HCT116 (cell line): ENCODE measurements at regions not wholly inside any gene's neighbourhood (a gene's known extent, or its start where the extent isn't known, plus 50 kb on each side); places are given as distances from the start of the nearest gene placed in this dataset.

Experiments
- ATAC-seq: fragments of 200-7000 bp; cut with Tn5 transposase; 2 replicates; pipeline ENCODE4 v1.9.1; 2020; ENCODE audit warnings: mild to moderate bottlenecking, moderate library complexity
- BruUV-seq: library from RNA; stranded (reverse); fragments of 400-500 nt; replicated peaks from 2 replicates; lab custom pipeline; 2021; lab: Mats Ljungman, UMichigan
- CTCF ChIA-PET: fragments of 300-600 bp; sonication (Branson Sonifier 250); formaldehyde crosslinking; loops from one replicate; lab custom pipeline; 2021; ENCODE audit warnings: antibody characterized with exemption; lab: Charles Lee
- POLR2A ChIA-PET: fragments of 300-600, 350-600 bp; sonication (Branson Sonifier 250); formaldehyde crosslinking; loops from one replicate; lab custom pipeline; 2021; ENCODE audit warnings: antibody characterized with exemption; lab: Charles Lee
- RAD21 ChIA-PET, 2 experiments: fragments of 300-600 bp; sonication (Branson Sonifier 250); formaldehyde crosslinking; loops; one replicate each; lab custom pipeline; 2023; ENCODE audit warnings: low total read pairs in 2 of 2; ENCODE audit not compliant: uncharacterized antibody in 2 of 2, unreplicated experiment in 2 of 2, low non-redundant PET in 1 of 2; lab: Charles Lee
- DNase-seq: peaks from one replicate; pipeline ENCODE4 v3.0.0-alpha.2; 2010; ENCODE audit warnings: low read depth, low spot score
- H2AFZ ChIP-seq: fragments of 200-600 bp; shearing (Covaris generic), sonication (generic); 2 replicates; pipeline ENCODE4 v1.6.1; 2017; ENCODE audit warnings: low read depth, mixed run types, mixed read lengths, antibody characterized with exemption, low read length; ENCODE audit not compliant: poor library complexity, severe bottlenecking
- H3K27ac ChIP-seq: 2 replicates; pipeline ENCODE4 v1.5.1; 2012; ENCODE audit warnings: low read depth, low read length
- H3K27me3 ChIP-seq: fragments of 200-600 bp; sonication (generic); 2 replicates; pipeline ENCODE4 v1.6.1; 2016; ENCODE audit warnings: mixed run types, low read length, mixed read lengths; ENCODE audit not compliant: insufficient read depth
- H3K36me3 ChIP-seq, 2 experiments: fragments of 200-500 bp in 1 of 2; fragments of 200-600 bp in 1 of 2; sonication (Bioruptor generic) in 1 of 2; sonication (generic) in 1 of 2; 2 replicates each; pipeline versions ENCODE4 v1.5.1 to v1.6.1; 2014 to 2016; ENCODE audit warnings: low read length in 2 of 2, inconsistent platforms in 1 of 2, mixed read lengths in 1 of 2, mixed run types in 1 of 2; ENCODE audit not compliant: insufficient read depth in 2 of 2, control insufficient read depth in 1 of 2
- H3K4me1 ChIP-seq, 2 experiments: fragments of 200-600 bp in 1 of 2; sonication (generic) in 1 of 2; 2 replicates each; pipeline versions ENCODE4 v1.5.1 to v1.6.1; 2012 to 2017; ENCODE audit warnings: low read length in 2 of 2, inconsistent platforms in 1 of 2, mild to moderate bottlenecking in 1 of 2, mixed read lengths in 1 of 2, mixed run types in 1 of 2, moderate library complexity in 1 of 2; ENCODE audit not compliant: insufficient read depth in 2 of 2, control insufficient read depth in 1 of 2
- H3K4me2 ChIP-seq: fragments of 200-600 bp; sonication (generic); 2 replicates; pipeline ENCODE4 v1.6.1; 2017; ENCODE audit warnings: mixed run types, low read length, mixed read lengths
- H3K4me3 ChIP-seq, 2 experiments: fragments of 200-600 bp in 1 of 2; sonication (generic) in 1 of 2; replicated peaks in 1 of 2; 2 replicates each; pipeline ENCODE4 v1.5.1; 2011 to 2016; ENCODE audit warnings: low read length in 2 of 2, control low read depth in 1 of 2, low read depth in 1 of 2, mild to moderate bottlenecking in 1 of 2, mixed read lengths in 1 of 2, mixed run types in 1 of 2
- H3K79me2 ChIP-seq: fragments of 200-600 bp; sonication (generic); 2 replicates; pipeline ENCODE4 v1.6.1; 2017; ENCODE audit warnings: mild to moderate bottlenecking, mixed run types, low read length, moderate library complexity, mixed read lengths; ENCODE audit not compliant: insufficient read depth
- H3K9ac ChIP-seq: fragments of 200-600 bp; sonication (generic); 2 replicates; pipeline ENCODE4 v1.6.1; 2016; ENCODE audit warnings: low read length, mixed read lengths
- H3K9me2 ChIP-seq: fragments of 200-600 bp; sonication (generic), shearing (Covaris generic); 2 replicates; pipeline ENCODE4 v1.6.1; 2017; ENCODE audit warnings: mixed run types, mild to moderate bottlenecking, moderate library complexity; ENCODE audit not compliant: insufficient read depth
- H3K9me3 ChIP-seq, 2 experiments: fragments of 200-500 bp in 1 of 2; fragments of 200-600 bp in 1 of 2; sonication (Bioruptor generic) in 1 of 2; sonication (generic) in 1 of 2; 2 replicates each; pipeline ENCODE4 v1.6.1; 2014 to 2017; ENCODE audit warnings: low read length in 2 of 2, mixed read lengths in 2 of 2, inconsistent platforms in 1 of 2, low read depth in 1 of 2, mild to moderate bottlenecking in 1 of 2, mixed run types in 1 of 2, moderate library complexity in 1 of 2; ENCODE audit not compliant: control insufficient read depth in 1 of 2, insufficient read depth in 1 of 2
- H4K20me1 ChIP-seq: fragments of 200-600 bp; sonication (generic), shearing (Covaris generic); 2 replicates; pipeline ENCODE4 v1.6.1; 2017; ENCODE audit warnings: mixed run types, mild to moderate bottlenecking, moderate library complexity; ENCODE audit not compliant: insufficient read depth
- CBX3 ChIP-seq: IDR thresholded peaks from 2 replicates; pipeline ENCODE4 v1.6.1; 2012; ENCODE audit warnings: low read depth
- CTCF ChIP-seq, 3 experiments: fragments of 200-600 bp in 1 of 3; sonication (generic) in 1 of 3; IDR thresholded peaks in 2 of 3; conservative IDR thresholded peaks in 1 of 3; 2 replicates each; pipeline ENCODE4 v1.5.1; 2012 to 2017; ENCODE audit warnings: low read depth in 2 of 3, low read length in 2 of 3, antibody characterized with exemption in 1 of 3, borderline replicate concordance in 1 of 3, control low read depth in 1 of 3, mild to moderate bottlenecking in 1 of 3, mixed read lengths in 1 of 3, mixed run types in 1 of 3, moderate library complexity in 1 of 3; ENCODE audit not compliant: insufficient read depth in 1 of 3
- EZH2phosphoT487 ChIP-seq: fragments of 200-600 bp; IDR thresholded peaks from 2 replicates; pipeline ENCODE4 v1.6.1; 2018; ENCODE audit warnings: antibody characterized with exemption, borderline replicate concordance
- JUND ChIP-seq: IDR thresholded peaks from 2 replicates; pipeline ENCODE4 v1.6.1; 2012
- POLR2A ChIP-seq: IDR thresholded peaks from 2 replicates; pipeline ENCODE4 v1.7.0; 2011; ENCODE audit warnings: borderline replicate concordance; ENCODE audit not compliant: insufficient read depth, insufficient read length; ENCODE audit errors: extremely low read depth
- POLR2AphosphoS5 ChIP-seq: IDR thresholded peaks from 2 replicates; pipeline ENCODE4 v1.6.1; 2011; ENCODE audit warnings: mild to moderate bottlenecking, low read depth, low read length, moderate library complexity
- RAD21 ChIP-seq: IDR thresholded peaks from 2 replicates; pipeline ENCODE4 v1.6.1; 2012; ENCODE audit warnings: low read depth, mild to moderate bottlenecking
- TCF7L2 ChIP-seq: IDR thresholded peaks from 2 replicates; pipeline ENCODE4 v1.7.0; 2011; ENCODE audit warnings: borderline replicate concordance, inconsistent platforms; ENCODE audit not compliant: insufficient read depth, insufficient read length; ENCODE audit errors: extremely low read depth
- YY1 ChIP-seq: IDR thresholded peaks from 2 replicates; pipeline ENCODE4 v1.6.1; 2011; ENCODE audit warnings: low read length, low read depth, moderate library complexity, mild to moderate bottlenecking; ENCODE audit not compliant: insufficient replicate concordance; ENCODE audit errors: extremely low read depth
- ZFX ChIP-seq: fragments of 450-650 bp; IDR thresholded peaks from 2 replicates; pipeline ENCODE4 v1.6.1; 2017
- ZNF274 ChIP-seq: fragments of 200-500 bp; sonication (Bioruptor generic); IDR thresholded peaks from 2 replicates; pipeline ENCODE4 v1.6.1; 2014; ENCODE audit warnings: mild to moderate bottlenecking, low read depth, low read length, inconsistent platforms
- intact Hi-C: fragments of 100-400 bp; cut with micrococcal nuclease; formaldehyde crosslinking; loops from 2 replicates; pipeline ENCODE4 v1.10.0; 2022
- TF ChIP-seq, protein P1 (sequence below): IDR thresholded peaks from 2 replicates; pipeline ENCODE4 v1.6.1; 2012; ENCODE audit warnings: low read depth

- CTCF ChIA-PET = no interaction called here
- no peaks in the 10 kb centered on the region for H3K27me3 ChIP-seq
- ATAC-seq (no peak), DNase-seq (no peak)
- H4K20me1 ChIP-seq = no peaks in the 10 kb centered on the region
- no peak overlapping the region for H3K9ac ChIP-seq
- no peaks in the 10 kb centered on the region for H3K9me2 ChIP-seq
- H3K27ac ChIP-seq = no peak overlapping the region
- no peak for TF ChIP-seq ZNF274
- no peak for TF ChIP-seq ZFX
- TF ChIP-seq POLR2A = no peak
- no peak for TF ChIP-seq POLR2AphosphoS5
- TF ChIP-seq, protein P1, sequence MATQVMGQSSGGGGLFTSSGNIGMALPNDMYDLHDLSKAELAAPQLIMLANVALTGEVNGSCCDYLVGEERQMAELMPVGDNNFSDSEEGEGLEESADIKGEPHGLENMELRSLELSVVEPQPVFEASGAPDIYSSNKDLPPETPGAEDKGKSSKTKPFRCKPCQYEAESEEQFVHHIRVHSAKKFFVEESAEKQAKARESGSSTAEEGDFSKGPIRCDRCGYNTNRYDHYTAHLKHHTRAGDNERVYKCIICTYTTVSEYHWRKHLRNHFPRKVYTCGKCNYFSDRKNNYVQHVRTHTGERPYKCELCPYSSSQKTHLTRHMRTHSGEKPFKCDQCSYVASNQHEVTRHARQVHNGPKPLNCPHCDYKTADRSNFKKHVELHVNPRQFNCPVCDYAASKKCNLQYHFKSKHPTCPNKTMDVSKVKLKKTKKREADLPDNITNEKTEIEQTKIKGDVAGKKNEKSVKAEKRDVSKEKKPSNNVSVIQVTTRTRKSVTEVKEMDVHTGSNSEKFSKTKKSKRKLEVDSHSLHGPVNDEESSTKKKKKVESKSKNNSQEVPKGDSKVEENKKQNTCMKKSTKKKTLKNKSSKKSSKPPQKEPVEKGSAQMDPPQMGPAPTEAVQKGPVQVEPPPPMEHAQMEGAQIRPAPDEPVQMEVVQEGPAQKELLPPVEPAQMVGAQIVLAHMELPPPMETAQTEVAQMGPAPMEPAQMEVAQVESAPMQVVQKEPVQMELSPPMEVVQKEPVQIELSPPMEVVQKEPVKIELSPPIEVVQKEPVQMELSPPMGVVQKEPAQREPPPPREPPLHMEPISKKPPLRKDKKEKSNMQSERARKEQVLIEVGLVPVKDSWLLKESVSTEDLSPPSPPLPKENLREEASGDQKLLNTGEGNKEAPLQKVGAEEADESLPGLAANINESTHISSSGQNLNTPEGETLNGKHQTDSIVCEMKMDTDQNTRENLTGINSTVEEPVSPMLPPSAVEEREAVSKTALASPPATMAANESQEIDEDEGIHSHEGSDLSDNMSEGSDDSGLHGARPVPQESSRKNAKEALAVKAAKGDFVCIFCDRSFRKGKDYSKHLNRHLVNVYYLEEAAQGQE = no peak
- TF ChIP-seq TCF7L2 = no peak
- TF ChIP-seq CTCF (IDR thresholded peaks at IDR 0.05 in 2 of 3, conservative IDR thresholded peaks at IDR 0.05 in 1 of 3; ENCODE audit: borderline replicate concordance in 1 of 3, insufficient read depth in 1 of 3, low read depth in 2 of 3, low read length in 2 of 3) = no peak
- TF ChIP-seq EZH2phosphoT487 = no peak
- no peak for TF ChIP-seq RAD21
- no peak for TF ChIP-seq YY1
- TF ChIP-seq CBX3 = no peak
- TF ChIP-seq JUND = no peak
- TF ChIP-seq, all 23 proteins: peak for 0
- H3K4me2 ChIP-seq = no peak overlapping the region
- H3K79me2 ChIP-seq = no peaks in the 10 kb centered on the region
- intact Hi-C loops = no loop called here
- no peaks in the 10 kb centered on the region for H3K4me1 ChIP-seq
- RAD21 ChIA-PET = no interaction called here
- no peaks in the 10 kb centered on the region for H3K36me3 ChIP-seq
- H2AFZ ChIP-seq = no peak overlapping the region
- POLR2A ChIA-PET = no interaction called here
- no peaks in the 10 kb centered on the region for H3K9me3 ChIP-seq
- H3K4me3 ChIP-seq = no peak overlapping the region
- BruUV-seq = no TSS peak
These were observed 150.1 kb upstream of the SLC27A6 start for GRCh38 chr5:128815201-128815600.
